H1 (cell line): ENCODE measurements at regions not wholly inside any gene's neighbourhood (a gene's known extent, or its start where the extent isn't known, plus 50 kb on each side); places are given as distances from the start of the nearest gene placed in this dataset.

Source experiments
- CTCF ChIA-PET: fragments of 300-600 bp; sonication (Branson Sonifier 250); formaldehyde crosslinking; loops from one replicate; lab custom pipeline; 2021; ENCODE audit not compliant: partially characterized antibody; lab: Charles Lee
- POLR2A ChIA-PET: fragments of 300-600 bp; sonication (Branson Sonifier 250); formaldehyde crosslinking; loops from one replicate; lab custom pipeline; 2021; ENCODE audit warnings: inconsistent platforms; ENCODE audit not compliant: partially characterized antibody; lab: Charles Lee
- DNase-seq, 2 experiments: peaks; one replicate each; pipeline versions ENCODE4 v3.0.0 to v3.0.0-alpha.2; 2010 to 2022; ENCODE audit warnings: low spot score in 2 of 2, low read depth in 1 of 2, mixed read lengths in 1 of 2
- FAIRE-seq: peaks from 2 replicates; lab custom pipeline; 2011; peaks lifted over from hg19 to GRCh38; lab: Jason Lieb, UNC
- H2AFZ ChIP-seq: 2 replicates; pipeline ENCODE4 v1.8.1; 2012; ENCODE audit warnings: low read length, inconsistent platforms
- H2AK5ac ChIP-seq: 2 replicates; pipeline ENCODE4 v1.6.1; 2013; ENCODE audit warnings: low read depth, low read length
- H2BK120ac ChIP-seq: replicated peaks from 2 replicates; pipeline ENCODE3; 2013; ENCODE audit warnings: low read depth, low read length, inconsistent platforms
- H2BK12ac ChIP-seq: 2 replicates; pipeline ENCODE4 v1.6.1; 2013; ENCODE audit warnings: low read depth, low read length
- H2BK15ac ChIP-seq: 2 replicates; pipeline ENCODE4 v1.6.1; 2013; ENCODE audit warnings: low read length
- H2BK20ac ChIP-seq: 2 replicates; pipeline ENCODE4 v1.6.1; 2013; ENCODE audit warnings: low read length
- H2BK5ac ChIP-seq: 2 replicates; pipeline ENCODE4 v1.6.1; 2013; ENCODE audit warnings: low read depth, low read length
- H3K14ac ChIP-seq: 2 replicates; pipeline ENCODE4 v1.6.1; 2013; ENCODE audit warnings: inconsistent platforms; ENCODE audit not compliant: insufficient read length
- H3K18ac ChIP-seq: 2 replicates; pipeline ENCODE4 v1.6.1; 2013; ENCODE audit warnings: low read length; ENCODE audit errors: extremely low read depth
- H3K23ac ChIP-seq: 2 replicates; pipeline ENCODE4 v1.6.1; 2013; ENCODE audit warnings: inconsistent platforms; ENCODE audit not compliant: insufficient read length
- H3K23me2 ChIP-seq: 2 replicates; pipeline ENCODE4 v1.6.1; 2013; ENCODE audit warnings: low read depth, low read length
- H3K27ac ChIP-seq: 2 replicates; pipeline ENCODE4 v1.6.1; 2011; ENCODE audit warnings: low read depth, low read length, inconsistent platforms
- H3K27me3 ChIP-seq, 4 experiments: replicated peaks in 1 of 4; 1 replicate in 1 of 4; 2 replicates in 3 of 4; pipeline versions ENCODE4 v1.6.1 to v1.8.1; 2011 to 2013; ENCODE audit warnings: low read length in 3 of 4, mild to moderate bottlenecking in 3 of 4, inconsistent platforms in 2 of 4, mixed read lengths in 2 of 4, moderate library complexity in 1 of 4; ENCODE audit not compliant: control insufficient read depth in 3 of 4, insufficient read depth in 3 of 4; ENCODE audit errors: extremely low read depth in 1 of 4
- H3K36me3 ChIP-seq, 4 experiments: 2 replicates each; pipeline versions ENCODE4 v1.6.1 to v1.8.1; 2011 to 2013; ENCODE audit warnings: mild to moderate bottlenecking in 4 of 4, low read length in 3 of 4, moderate library complexity in 2 of 4, control low read depth in 1 of 4, inconsistent platforms in 1 of 4; ENCODE audit not compliant: insufficient read depth in 4 of 4, control insufficient read depth in 2 of 4
- H3K4ac ChIP-seq: replicated peaks from 2 replicates; pipeline ENCODE3; 2013; ENCODE audit warnings: low read length, low read depth, mixed read lengths, inconsistent platforms; ENCODE audit not compliant: insufficient read length
- H3K4me1 ChIP-seq, 4 experiments: replicated peaks in 1 of 4; 1 replicate in 1 of 4; 2 replicates in 3 of 4; pipeline versions ENCODE4 v1.6.1 to v1.8.1; 2011 to 2013; ENCODE audit warnings: low read length in 3 of 4, inconsistent platforms in 2 of 4, mixed read lengths in 1 of 4; ENCODE audit not compliant: insufficient read depth in 4 of 4, control insufficient read depth in 3 of 4
- H3K4me2 ChIP-seq, 2 experiments: 2 replicates each; pipeline versions ENCODE4 v1.6.1 to v1.8.1; 2011 to 2013; ENCODE audit warnings: low read depth in 2 of 2, low read length in 2 of 2, control low read depth in 1 of 2, inconsistent platforms in 1 of 2, mild to moderate bottlenecking in 1 of 2; ENCODE audit not compliant: insufficient read depth in 1 of 2
- H3K4me3 ChIP-seq, 4 experiments: fragments of 200-600, 300-600 bp in 1 of 4; sonication (generic), shearing (Covaris generic), sonication (Bioruptor Twin) in 1 of 4; 2 replicates each; pipeline versions ENCODE4 v1.5.1 to v1.8.1; 2011 to 2016; ENCODE audit warnings: low read length in 4 of 4, low read depth in 3 of 4, control low read depth in 2 of 4, inconsistent platforms in 2 of 4, mild to moderate bottlenecking in 2 of 4, mixed read lengths in 1 of 4, moderate library complexity in 1 of 4; ENCODE audit not compliant: insufficient read depth in 2 of 4; ENCODE audit errors: extremely low read depth in 1 of 4
- H3K56ac ChIP-seq: replicated peaks from 2 replicates; pipeline ENCODE3; 2013; ENCODE audit warnings: low read depth, mild to moderate bottlenecking, mixed read lengths, low read length, inconsistent platforms; ENCODE audit not compliant: insufficient read length
- H3K79me1 ChIP-seq: 2 replicates; pipeline ENCODE4 v1.6.1; 2013; ENCODE audit warnings: low read depth, low read length, control low read depth
- H3K79me2 ChIP-seq, 2 experiments: 2 replicates each; pipeline versions ENCODE4 v1.6.1 to v1.8.1; 2012 to 2013; ENCODE audit warnings: low read length in 2 of 2, mild to moderate bottlenecking in 2 of 2, inconsistent platforms in 1 of 2; ENCODE audit not compliant: insufficient read depth in 2 of 2, control insufficient read depth in 1 of 2
- H3K9ac ChIP-seq, 4 experiments: replicated peaks in 1 of 4; 1 replicate in 1 of 4; 2 replicates in 3 of 4; pipeline versions ENCODE4 v1.6.1 to v1.8.1; 2011 to 2013; ENCODE audit warnings: low read depth in 3 of 4, low read length in 3 of 4, control low read depth in 2 of 4, mild to moderate bottlenecking in 2 of 4, moderate library complexity in 2 of 4, inconsistent platforms in 1 of 4; ENCODE audit errors: extremely low read depth in 1 of 4
- H3K9me3 ChIP-seq, 2 experiments: 2 replicates each; pipeline versions ENCODE4 v1.6.1 to v1.8.1; 2012 to 2013; ENCODE audit warnings: mild to moderate bottlenecking in 2 of 2, moderate library complexity in 2 of 2, control low read depth in 1 of 2, inconsistent platforms in 1 of 2, low read depth in 1 of 2, low read length in 1 of 2, mixed read lengths in 1 of 2; ENCODE audit not compliant: insufficient read depth in 2 of 2
- H4K20me1 ChIP-seq, 2 experiments: replicated peaks in 1 of 2; 2 replicates each; pipeline versions ENCODE3 to v1.8.1; 2011 to 2013; ENCODE audit warnings: inconsistent platforms in 2 of 2, low read length in 2 of 2, mild to moderate bottlenecking in 1 of 2; ENCODE audit not compliant: insufficient read depth in 2 of 2, control insufficient read depth in 1 of 2
- H4K5ac ChIP-seq: 2 replicates; pipeline ENCODE4 v1.6.1; 2013; ENCODE audit warnings: low read length, low read depth, mixed read lengths, inconsistent platforms; ENCODE audit not compliant: insufficient read length
- H4K8ac ChIP-seq: 2 replicates; pipeline ENCODE4 v1.8.0; 2013; ENCODE audit warnings: mild to moderate bottlenecking, moderate library complexity, low read length, inconsistent platforms; ENCODE audit not compliant: insufficient read depth; ENCODE audit errors: extremely low read depth
- H4K91ac ChIP-seq: replicated peaks from 2 replicates; pipeline ENCODE3; 2013; ENCODE audit warnings: low read length, mixed read lengths, inconsistent platforms; ENCODE audit not compliant: insufficient read length
- CEBPB ChIP-seq: IDR thresholded peaks from 2 replicates; pipeline ENCODE4 v1.6.1; 2012; ENCODE audit warnings: low read depth, low read length
- GTF2F1 ChIP-seq: IDR thresholded peaks from 2 replicates; pipeline ENCODE4 v1.6.1; 2012; ENCODE audit warnings: low read depth, low read length, improper control_type of control experiment, borderline replicate concordance
- SRF ChIP-seq: IDR thresholded peaks from 2 replicates; pipeline ENCODE4 v1.6.1; 2011; ENCODE audit warnings: mild to moderate bottlenecking, low read depth, low read length, moderate library complexity
- WGBS, 2 experiments: shearing (Covaris generic) in 1 of 2; methylation state at CpG; one replicate each; pipeline versions ENCODE4 v1.1.6 to v1.1.7; 2013 to 2015; ENCODE audit warnings: low lambda C conversion rate in 2 of 2, mixed read lengths in 2 of 2, inconsistent platforms in 1 of 2, low coverage in 1 of 2, missing lambda C conversion rate in 1 of 2; ENCODE audit not compliant: insufficient replicate concordance in 2 of 2, insufficient coverage in 1 of 2, insufficient read length in 1 of 2; ENCODE audit errors: extremely low coverage in 1 of 2, missing lambda C conversion rate in 1 of 2; 5-methylcytosine and 5-hydroxymethylcytosine counted together
- TF ChIP-seq, protein P1 (sequence below): IDR thresholded peaks from 2 replicates; pipeline ENCODE4 v1.6.1; 2011; ENCODE audit warnings: low read length, improper control_type of control experiment

DNA sequence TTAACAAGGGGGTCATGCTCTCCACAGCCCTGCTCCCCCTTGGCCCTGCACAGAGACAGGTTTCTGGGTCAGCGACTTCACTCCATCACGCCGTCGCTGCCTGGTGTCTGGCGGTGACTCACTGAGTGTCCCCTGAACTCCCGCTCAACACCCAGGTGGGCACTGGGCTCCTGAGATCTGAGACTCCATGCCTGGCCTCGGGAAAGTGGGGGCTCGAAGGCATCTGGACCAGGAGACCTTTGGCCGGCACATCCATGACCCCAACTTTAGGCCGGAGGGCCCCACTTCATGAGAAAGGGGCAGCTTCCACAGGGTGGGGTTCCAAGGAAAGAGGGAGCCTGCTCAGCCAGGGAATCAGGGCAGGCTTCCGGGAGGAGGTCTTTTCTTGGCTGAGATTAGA lies 79.3 kb upstream of the PRR5 start:
- WGBS, 2 experiments, result 86% methylated on average over 11 of the region's 11 CpGs; no CpG with 5 or more reads in 1 of the 2 experiments
- Histone ChIP-seq H4K20me1 (peaks cover 0 to 22% of the 10 kb centered on the region in 2 experiments), H3K4ac (no peak overlapping the region), H3K27me3 (peaks cover 5 to 35% (median 25%) of the 10 kb centered on the region in 4 experiments), H3K23ac (no peak overlapping the region), H3K36me3 (no peaks in the 10 kb centered on the region), H2BK12ac (no peak overlapping the region), H2BK120ac (no peak overlapping the region), H4K91ac (no peak overlapping the region), H2AFZ (no peak overlapping the region), H3K18ac (no peak overlapping the region), H3K14ac (no peak overlapping the region), H3K9me3 (no peaks in the 10 kb centered on the region; a peak in 1 of 4 replicates), H3K4me3 (no peak overlapping the region), H3K23me2 (peaks cover 16% of the 10 kb centered on the region), H2BK5ac (no peak overlapping the region), H2BK15ac (no peak overlapping the region), H2BK20ac (no peak overlapping the region), H3K79me2 (no peaks in the 10 kb centered on the region), H3K27ac (no peak overlapping the region), H3K9ac (no peak overlapping the region), H2AK5ac (no peak overlapping the region), H3K56ac (no peak overlapping the region), H4K8ac (no peak overlapping the region), H3K4me2 (no peak overlapping the region), H3K4me1 (peaks cover 0 to 12% (median 4%) of the 10 kb centered on the region in 4 experiments; a peak in 5 of 7 replicates), H3K79me1 (peaks cover 4% of the 10 kb centered on the region), H4K5ac (no peak overlapping the region)
- FAIRE-seq (no peak), DNase-seq (no peak)
- POLR2A ChIA-PET, result interaction anchor here (0.6 kb wide), 1 partner anchor 136 kb away, joined by 3 read pairs; no protein-coding TSS in a partner anchor
- CTCF ChIA-PET, result interaction anchor here (0.6 to 1.2 kb wide), 2 partner anchors 55 to 407 kb away, joined by 3 read pairs; no protein-coding TSS in a partner anchor
- TF ChIP-seq SRF, result no peak
- no peak for TF ChIP-seq GTF2F1
- TF ChIP-seq, protein P1, sequence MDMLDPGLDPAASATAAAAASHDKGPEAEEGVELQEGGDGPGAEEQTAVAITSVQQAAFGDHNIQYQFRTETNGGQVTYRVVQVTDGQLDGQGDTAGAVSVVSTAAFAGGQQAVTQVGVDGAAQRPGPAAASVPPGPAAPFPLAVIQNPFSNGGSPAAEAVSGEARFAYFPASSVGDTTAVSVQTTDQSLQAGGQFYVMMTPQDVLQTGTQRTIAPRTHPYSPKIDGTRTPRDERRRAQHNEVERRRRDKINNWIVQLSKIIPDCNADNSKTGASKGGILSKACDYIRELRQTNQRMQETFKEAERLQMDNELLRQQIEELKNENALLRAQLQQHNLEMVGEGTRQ, result no peak
- no peak for TF ChIP-seq CEBPB
